ENCODE measurements at regions not wholly inside any gene's neighbourhood (a gene's known extent, or its start where the extent isn't known, plus 50 kb on each side); places are given as distances from the start of the nearest gene placed in this dataset.
"Not testable (repeated sequence)": the region's sequence is repeated elsewhere in the genome, so short reads cannot be mapped to it uniquely, and the experiment has no call there.

GRCh38 chr12:27164330-27165040, 79.6 kb upstream of the STK38L start:
- no peak for ATAC-seq (replicated peaks)
- DNase-seq, result no peak
- no peak overlapping the region for H3K27ac Mint-ChIP-seq
- H3K4me1 Mint-ChIP-seq (ENCODE audit: low read depth in 2 of 2), result no peaks in the 10 kb centered on the region
- no peaks in the 10 kb centered on the region for H3K9me3 Mint-ChIP-seq
- no peaks in the 10 kb centered on the region for H3K27me3 Mint-ChIP-seq
- H3K4me3 Mint-ChIP-seq, result no peak overlapping the region
- H3K36me3 Mint-ChIP-seq (ENCODE audit: insufficient read depth), result no peaks in the 10 kb centered on the region

GRCh38 chr12:27165958-27166357, 78.1 kb upstream of the STK38L start:
- not testable (repeated sequence) for ATAC-seq (replicated peaks); H3K4me1 Mint-ChIP-seq (ENCODE audit: low read depth in 2 of 2); H3K36me3 Mint-ChIP-seq (ENCODE audit: insufficient read depth); H3K27ac Mint-ChIP-seq; DNase-seq; H3K4me3 Mint-ChIP-seq; H3K27me3 Mint-ChIP-seq
- H3K9me3 Mint-ChIP-seq, result peaks cover 3 to 14% of the 10 kb centered on the region in 2 donors

GRCh38 chr12:27171494-27171893, 72.6 kb upstream of the STK38L start:
- not testable (repeated sequence) for H3K27ac Mint-ChIP-seq; H3K4me1 Mint-ChIP-seq (ENCODE audit: low read depth in 2 of 2); H3K36me3 Mint-ChIP-seq (ENCODE audit: insufficient read depth); H3K27me3 Mint-ChIP-seq; ATAC-seq (replicated peaks); H3K4me3 Mint-ChIP-seq; DNase-seq
- H3K9me3 Mint-ChIP-seq, result peaks cover 3 to 16% of the 10 kb centered on the region in 2 donors

DNA sequence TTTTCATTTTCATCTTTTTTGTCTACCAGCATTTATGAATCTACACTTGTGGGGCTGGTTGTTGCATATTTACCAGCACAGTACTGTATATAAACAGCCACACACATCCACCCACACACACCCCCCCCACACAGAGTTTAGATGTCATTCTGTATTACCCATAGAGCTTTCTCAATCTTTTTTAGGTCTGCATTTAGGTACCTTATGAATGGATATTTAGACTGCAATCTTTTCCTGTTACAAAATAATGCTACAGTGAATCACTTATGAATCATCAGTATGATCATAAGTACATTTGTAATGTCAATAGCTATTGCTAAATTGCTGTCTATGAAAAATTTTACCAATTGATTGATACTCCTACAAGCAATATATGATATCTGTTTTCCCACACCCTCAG, 67.3 kb upstream of the STK38L start:
- Mint-ChIP-seq H3K36me3 (ENCODE audit: insufficient read depth) (no peaks in the 10 kb centered on the region), H3K4me1 (ENCODE audit: low read depth in 2 of 2) (peaks cover 0 to 3% of the 10 kb centered on the region in 2 donors), H3K27me3 (peaks cover 0 to 8% of the 10 kb centered on the region in 2 donors), H3K9me3 (no peaks in the 10 kb centered on the region), H3K4me3 (no peak overlapping the region), H3K27ac (no peak overlapping the region)
- DNase-seq (no peak), ATAC-seq (replicated peaks) (no peak)

DNA sequence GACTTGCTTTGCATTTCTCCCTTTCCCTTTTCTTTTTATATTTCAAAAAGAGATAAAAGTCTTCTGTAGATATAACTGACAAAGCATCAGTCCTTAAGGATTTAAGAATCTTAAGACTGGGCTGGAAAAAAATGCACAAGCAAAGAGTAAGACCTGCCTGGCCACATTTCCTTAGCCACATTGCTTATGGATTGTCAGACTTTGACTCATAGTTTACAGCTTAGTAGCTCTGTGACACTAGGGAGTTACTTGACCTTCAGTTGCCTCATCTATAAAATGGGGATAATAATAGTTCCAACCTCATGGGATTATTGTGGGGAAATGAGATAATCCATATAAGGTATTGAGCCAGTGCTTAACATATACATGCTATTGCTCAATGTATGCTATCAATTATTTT, 66.4 kb upstream of the STK38L start:
- peaks cover 0 to 3% of the 10 kb centered on the region in 2 donors for H3K4me1 Mint-ChIP-seq (ENCODE audit: low read depth in 2 of 2)

GRCh38 chr12:27178255-27178654, 65.8 kb upstream of the STK38L start:
- H3K4me1 Mint-ChIP-seq (ENCODE audit: low read depth in 2 of 2), result peaks cover 0 to 3% of the 10 kb centered on the region in 2 donors
- DNase-seq, result no peak

More for the DNA sequence above, 66.4 kb upstream of the STK38L start:
- ATAC-seq (replicated peaks) (no peak), DNase-seq (no peak)
- no peak overlapping the region for H3K4me3 Mint-ChIP-seq
- no peaks in the 10 kb centered on the region for H3K9me3 Mint-ChIP-seq
- no peaks in the 10 kb centered on the region for H3K36me3 Mint-ChIP-seq (ENCODE audit: insufficient read depth)
- peaks cover 0 to 8% of the 10 kb centered on the region in 2 donors for H3K27me3 Mint-ChIP-seq
- no peak overlapping the region for H3K27ac Mint-ChIP-seq

DNA sequence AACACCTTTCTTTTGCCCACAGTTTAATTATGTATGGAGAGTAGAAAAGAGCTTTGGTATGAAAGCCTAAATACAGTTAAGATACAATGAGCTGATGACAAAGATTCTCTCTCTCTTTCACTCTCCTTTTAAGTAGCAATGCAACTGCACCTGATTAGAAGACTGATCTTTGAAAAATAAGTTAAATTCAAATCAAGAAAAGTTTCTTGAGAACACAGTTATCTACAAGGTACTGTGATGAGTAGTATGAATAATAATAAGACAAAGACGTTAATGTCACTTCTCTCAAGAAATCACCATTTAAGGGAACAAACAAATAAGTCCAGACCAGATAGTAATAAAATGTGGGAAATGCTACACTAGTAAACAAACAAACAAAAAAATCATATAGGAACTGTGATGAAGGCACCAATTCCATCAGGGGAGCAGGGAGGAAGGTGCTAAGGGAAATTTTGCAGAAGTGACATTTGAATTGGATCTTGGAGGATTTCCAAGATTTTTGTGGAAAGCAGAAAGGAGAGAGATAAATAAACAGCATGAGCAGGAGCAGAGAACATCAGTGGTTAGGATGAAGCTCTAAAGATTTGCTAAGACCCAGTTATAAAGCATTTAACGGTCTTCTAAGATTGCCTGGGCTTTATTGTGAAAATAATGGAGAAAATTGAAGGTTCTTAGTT, 65.2 kb upstream of the STK38L start:
- Mint-ChIP-seq H3K27ac (no peak overlapping the region), H3K4me1 (ENCODE audit: low read depth in 2 of 2) (peaks cover 0 to 3% of the 10 kb centered on the region in 2 donors), H3K4me3 (no peak overlapping the region), H3K27me3 (peaks cover 0 to 8% of the 10 kb centered on the region in 2 donors), H3K9me3 (no peaks in the 10 kb centered on the region), H3K36me3 (ENCODE audit: insufficient read depth) (no peaks in the 10 kb centered on the region)
- ATAC-seq (replicated peaks) (no peak), DNase-seq (no peak)

More at GRCh38 chr12:27178255-27178654, 65.8 kb upstream of the STK38L start:
- H3K36me3 Mint-ChIP-seq (ENCODE audit: insufficient read depth), result no peaks in the 10 kb centered on the region
- H3K27ac Mint-ChIP-seq, result no peak overlapping the region
- peaks cover 0 to 8% of the 10 kb centered on the region in 2 donors for H3K27me3 Mint-ChIP-seq
- no peak overlapping the region for H3K4me3 Mint-ChIP-seq
- ATAC-seq (replicated peaks), result no peak
- H3K9me3 Mint-ChIP-seq, result no peaks in the 10 kb centered on the region

GRCh38 chr12:27179400-27180214, 64.5 kb upstream of the STK38L start:
- H3K4me3 Mint-ChIP-seq, result no peak overlapping the region

GRCh38 chr12:27180906-27181505, 63.1 kb upstream of the STK38L start:
- Mint-ChIP-seq H3K4me1 (ENCODE audit: low read depth in 2 of 2) (peaks cover 0 to 8% of the 10 kb centered on the region in 2 donors), H3K27me3 (peaks cover 0 to 8% of the 10 kb centered on the region in 2 donors), H3K9me3 (no peaks in the 10 kb centered on the region), H3K36me3 (ENCODE audit: insufficient read depth) (no peaks in the 10 kb centered on the region), H3K27ac (no peak overlapping the region), H3K4me3 (no peak overlapping the region)
- ATAC-seq (replicated peaks) (no peak), DNase-seq (no peak)

More at GRCh38 chr12:27179400-27180214, 64.5 kb upstream of the STK38L start:
- Mint-ChIP-seq H3K4me1 (ENCODE audit: low read depth in 2 of 2) (peaks cover 0 to 3% of the 10 kb centered on the region in 2 donors), H3K9me3 (no peaks in the 10 kb centered on the region), H3K27ac (no peak overlapping the region), H3K27me3 (peaks cover 0 to 8% of the 10 kb centered on the region in 2 donors), H3K36me3 (ENCODE audit: insufficient read depth) (no peaks in the 10 kb centered on the region)
- DNase-seq, result no peak
- ATAC-seq (replicated peaks), result peak; percentile 47

DNA sequence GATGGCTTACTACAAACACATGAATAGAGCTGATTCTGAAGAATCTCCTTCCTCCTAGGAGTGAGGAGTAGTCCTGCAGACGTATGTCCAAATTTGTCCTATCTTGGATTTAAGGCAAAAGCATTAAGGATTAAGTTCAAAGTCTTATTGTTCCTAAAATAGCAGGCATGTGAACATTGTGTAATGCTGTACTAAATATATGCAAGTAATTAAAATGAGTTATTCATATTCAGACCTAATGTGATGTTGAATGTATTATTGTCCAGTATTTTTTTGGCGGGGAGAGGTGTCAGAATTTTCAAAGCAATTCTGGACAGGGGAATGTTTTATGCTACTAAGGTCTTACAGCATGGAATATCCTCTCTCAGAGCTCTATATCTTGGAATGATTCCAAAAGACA, 60.7 kb upstream of the STK38L start:
- DNase-seq, result no peak
- Mint-ChIP-seq H3K9me3 (no peaks in the 10 kb centered on the region), H3K4me3 (no peak overlapping the region), H3K4me1 (ENCODE audit: low read depth in 2 of 2) (peaks cover 0 to 8% of the 10 kb centered on the region in 2 donors), H3K27me3 (peaks cover 0 to 8% of the 10 kb centered on the region in 2 donors), H3K36me3 (ENCODE audit: insufficient read depth) (no peaks in the 10 kb centered on the region), H3K27ac (no peak overlapping the region)
- ATAC-seq (replicated peaks), result no peak

GRCh38 chr12:27185234-27186021, 58.7 kb upstream of the STK38L start:
- H3K4me3 Mint-ChIP-seq, result no peak overlapping the region
- ATAC-seq (replicated peaks) (peak; percentile 94), DNase-seq (peak in 2 of 3 experiments; percentile 3 to 9)
- no peaks in the 10 kb centered on the region for H3K9me3 Mint-ChIP-seq
- H3K27me3 Mint-ChIP-seq, result no peaks in the 10 kb centered on the region
- H3K36me3 Mint-ChIP-seq (ENCODE audit: insufficient read depth), result no peaks in the 10 kb centered on the region
- H3K27ac Mint-ChIP-seq, result peak overlapping the region in 1 of 2 donors; percentile 77
- peaks cover 0 to 6% of the 10 kb centered on the region in 2 donors for H3K4me1 Mint-ChIP-seq (ENCODE audit: low read depth in 2 of 2)

DNA sequence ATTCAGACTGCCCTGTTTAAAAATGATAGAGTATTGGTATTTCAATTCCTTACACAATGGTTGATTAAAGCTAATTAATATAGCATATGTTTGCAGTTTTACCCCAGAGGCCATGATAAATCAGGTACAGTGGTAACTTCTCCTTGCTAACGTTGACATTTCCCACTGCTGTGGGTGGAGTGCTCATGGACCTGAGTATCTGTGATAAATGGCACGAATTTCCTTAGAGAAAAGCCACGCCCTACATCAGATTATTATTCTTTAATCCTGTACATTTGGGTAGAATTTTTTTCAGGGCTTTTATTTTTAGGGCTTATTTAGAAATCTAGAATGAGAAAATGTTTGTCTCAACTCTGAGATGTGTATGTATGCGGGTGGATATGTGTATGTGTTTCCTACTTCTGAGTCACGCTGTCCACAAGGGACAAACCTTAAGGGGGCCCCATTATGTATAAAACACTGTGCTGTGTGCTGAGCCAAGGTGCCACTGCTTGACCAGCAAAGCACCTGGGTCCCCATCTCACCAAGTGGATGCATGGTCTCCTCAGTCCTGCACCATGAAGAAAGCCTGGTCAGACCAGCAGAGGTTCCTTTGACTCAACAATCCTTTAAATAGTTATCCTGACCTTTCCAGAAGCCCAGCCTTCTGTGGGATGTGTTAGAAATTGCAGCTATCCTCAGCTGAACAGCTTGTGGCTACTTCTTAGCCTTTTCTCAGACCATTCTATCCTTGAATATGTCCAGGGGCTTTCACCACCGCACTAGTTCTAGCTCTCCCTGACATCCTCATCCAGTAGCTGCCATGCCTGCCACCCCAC, 57.9 kb upstream of the STK38L start:
- no peaks in the 10 kb centered on the region for H3K36me3 Mint-ChIP-seq (ENCODE audit: insufficient read depth)
- no peaks in the 10 kb centered on the region for H3K27me3 Mint-ChIP-seq
- H3K27ac Mint-ChIP-seq, result no peak overlapping the region
- no peak for DNase-seq
- ATAC-seq (replicated peaks), result no peak
- peaks cover 0 to 6% of the 10 kb centered on the region in 2 donors for H3K4me1 Mint-ChIP-seq (ENCODE audit: low read depth in 2 of 2)
- H3K9me3 Mint-ChIP-seq, result no peaks in the 10 kb centered on the region
- H3K4me3 Mint-ChIP-seq, result no peak overlapping the region
